Activated naive CD8-positive, alpha-beta T cell treated with anti-CD3 and anti-CD28 coated beads, Interleukin-2, amount 50 U/mL, for 24 hours (primary cell): ENCODE measurements at regions not wholly inside any gene's neighbourhood (a gene's known extent, or its start where the extent isn't known, plus 50 kb on each side); places are given as distances from the start of the nearest gene placed in this dataset.

Experiments used
- ATAC-seq: fragments of 150-1000 bp; cut with Tn5 transposase; one replicate; pipeline ENCODE4 v1.10.0; 2021
- DNase-seq: peaks from one replicate; pipeline ENCODE4 v3.0.0; 2021
- H3K27ac Mint-ChIP-seq: one replicate; pipeline ENCODE4 v1.8.0; 2021; ENCODE audit warnings: mild to moderate bottlenecking, mixed read lengths
- H3K27me3 Mint-ChIP-seq: one replicate; pipeline ENCODE4 v1.8.0; 2021; ENCODE audit warnings: mixed read lengths
- H3K36me3 Mint-ChIP-seq: one replicate; pipeline ENCODE4 v1.8.0; 2021; ENCODE audit warnings: low read depth, mixed read lengths
- H3K4me1 Mint-ChIP-seq: one replicate; pipeline ENCODE4 v1.8.0; 2021; ENCODE audit warnings: mixed read lengths
- H3K4me3 Mint-ChIP-seq: one replicate; pipeline ENCODE4 v1.8.0; 2021; ENCODE audit warnings: mild to moderate bottlenecking, moderate library complexity, mixed read lengths
- H3K9me3 Mint-ChIP-seq: one replicate; pipeline ENCODE4 v1.8.0; 2021; ENCODE audit warnings: mixed read lengths

- no peak overlapping the region for H3K4me3 Mint-ChIP-seq
- no peaks in the 10 kb centered on the region for H3K4me1 Mint-ChIP-seq
- H3K27me3 Mint-ChIP-seq: peaks cover 17% of the 10 kb centered on the region
- DNase-seq: no peak
- no peaks in the 10 kb centered on the region for H3K9me3 Mint-ChIP-seq
- no peak overlapping the region for H3K27ac Mint-ChIP-seq
- ATAC-seq: no peak
- no peaks in the 10 kb centered on the region for H3K36me3 Mint-ChIP-seq
Measured at GRCh38 chr2:205908212-205909183, 177.5 kb downstream of the INO80D start.

- Mint-ChIP-seq H3K27ac (no peak overlapping the region), H3K27me3 (peaks cover 17% of the 10 kb centered on the region), H3K9me3 (no peaks in the 10 kb centered on the region), H3K4me1 (no peaks in the 10 kb centered on the region), H3K4me3 (no peak overlapping the region), H3K36me3 (no peaks in the 10 kb centered on the region)
- DNase-seq: no peak
- no peak for ATAC-seq
Measured at GRCh38 chr2:205906419-205906818, 179.6 kb downstream of the INO80D start.

- DNase-seq (no peak), ATAC-seq (no peak)
- no peaks in the 10 kb centered on the region for H3K9me3 Mint-ChIP-seq
- H3K4me1 Mint-ChIP-seq: no peaks in the 10 kb centered on the region
- no peak overlapping the region for H3K27ac Mint-ChIP-seq
- H3K4me3 Mint-ChIP-seq: no peak overlapping the region
- peaks cover 13% of the 10 kb centered on the region for H3K27me3 Mint-ChIP-seq
- no peaks in the 10 kb centered on the region for H3K36me3 Mint-ChIP-seq
Measured at GRCh38 chr2:205905576-205905975, 180.4 kb downstream of the INO80D start.

- ATAC-seq: no peak
- Mint-ChIP-seq H3K27me3 (peaks cover 10% of the 10 kb centered on the region), H3K36me3 (no peaks in the 10 kb centered on the region), H3K27ac (no peak overlapping the region), H3K9me3 (no peaks in the 10 kb centered on the region), H3K4me1 (no peaks in the 10 kb centered on the region), H3K4me3 (no peak overlapping the region)
- no peak for DNase-seq
Measured at GRCh38 chr2:205904873-205905272, 181.1 kb downstream of the INO80D start.

GRCh38 chr2:205903549-205904129 is 182.3 kb downstream of the INO80D start:
- peaks cover 9% of the 10 kb centered on the region for H3K9me3 Mint-ChIP-seq
- no peak overlapping the region for H3K27ac Mint-ChIP-seq
- DNase-seq: no peak
- H3K27me3 Mint-ChIP-seq: peaks cover 7% of the 10 kb centered on the region
- no peak for ATAC-seq
- no peaks in the 10 kb centered on the region for H3K36me3 Mint-ChIP-seq
- no peak overlapping the region for H3K4me3 Mint-ChIP-seq
- no peaks in the 10 kb centered on the region for H3K4me1 Mint-ChIP-seq

GRCh38 chr2:205902900-205903237 is 183.1 kb downstream of the INO80D start:
- Mint-ChIP-seq H3K4me1 (no peaks in the 10 kb centered on the region), H3K9me3 (peaks cover 9% of the 10 kb centered on the region), H3K36me3 (no peaks in the 10 kb centered on the region), H3K27ac (no peak overlapping the region), H3K27me3 (peaks cover 7% of the 10 kb centered on the region), H3K4me3 (no peak overlapping the region)
- DNase-seq (no peak), ATAC-seq (no peak)

GRCh38 chr2:205902041-205902899 is 183.7 kb downstream of the INO80D start:
- H3K4me3 Mint-ChIP-seq: no peak overlapping the region
- no peak for ATAC-seq
- H3K4me1 Mint-ChIP-seq: no peaks in the 10 kb centered on the region
- peaks cover 9% of the 10 kb centered on the region for H3K9me3 Mint-ChIP-seq
- no peak for DNase-seq
- no peaks in the 10 kb centered on the region for H3K36me3 Mint-ChIP-seq
- H3K27me3 Mint-ChIP-seq: peaks cover 7% of the 10 kb centered on the region
- no peak overlapping the region for H3K27ac Mint-ChIP-seq

- H3K9me3 Mint-ChIP-seq: peaks cover 9% of the 10 kb centered on the region
- no peaks in the 10 kb centered on the region for H3K36me3 Mint-ChIP-seq
- H3K4me3 Mint-ChIP-seq: no peak overlapping the region
- H3K27me3 Mint-ChIP-seq: peaks cover 7% of the 10 kb centered on the region
- H3K27ac Mint-ChIP-seq: no peak overlapping the region
- DNase-seq (no peak), ATAC-seq (no peak)
- no peaks in the 10 kb centered on the region for H3K4me1 Mint-ChIP-seq
Measured at GRCh38 chr2:205901491-205901890, 184.5 kb downstream of the INO80D start.

- DNase-seq (no peak), ATAC-seq (no peak)
- Mint-ChIP-seq H3K4me3 (no peak overlapping the region), H3K27me3 (peaks cover 9% of the 10 kb centered on the region), H3K4me1 (no peaks in the 10 kb centered on the region), H3K36me3 (no peaks in the 10 kb centered on the region), H3K9me3 (peaks cover 9% of the 10 kb centered on the region), H3K27ac (no peak overlapping the region)
Measured at GRCh38 chr2:205898744-205899143, 187.2 kb downstream of the INO80D start.

- Mint-ChIP-seq H3K27ac (no peak overlapping the region), H3K4me1 (no peaks in the 10 kb centered on the region), H3K27me3 (peaks cover 7% of the 10 kb centered on the region), H3K36me3 (no peaks in the 10 kb centered on the region), H3K9me3 (peaks cover 9% of the 10 kb centered on the region), H3K4me3 (no peak overlapping the region)
- DNase-seq (no peak), ATAC-seq (no peak)
Measured at GRCh38 chr2:205895981-205896655, 189.9 kb downstream of the INO80D start.

GRCh38 chr2:205892665-205893259 is 193.2 kb downstream of the INO80D start:
- DNase-seq (no peak), ATAC-seq (no peak)
- H3K27me3 Mint-ChIP-seq: peaks cover 7% of the 10 kb centered on the region
- H3K9me3 Mint-ChIP-seq: no peaks in the 10 kb centered on the region
- H3K4me3 Mint-ChIP-seq: no peak overlapping the region
- no peak overlapping the region for H3K27ac Mint-ChIP-seq
- no peaks in the 10 kb centered on the region for H3K4me1 Mint-ChIP-seq
- H3K36me3 Mint-ChIP-seq: no peaks in the 10 kb centered on the region

GRCh38 chr2:205892251-205892655 is 193.7 kb downstream of the INO80D start:
- H3K27ac Mint-ChIP-seq: no peak overlapping the region
- no peaks in the 10 kb centered on the region for H3K36me3 Mint-ChIP-seq
- no peaks in the 10 kb centered on the region for H3K9me3 Mint-ChIP-seq
- H3K4me1 Mint-ChIP-seq: no peaks in the 10 kb centered on the region
- ATAC-seq (no peak), DNase-seq (no peak)
- peaks cover 7% of the 10 kb centered on the region for H3K27me3 Mint-ChIP-seq
- no peak overlapping the region for H3K4me3 Mint-ChIP-seq

GRCh38 chr2:205889114-205889513 is 196.9 kb downstream of the INO80D start:
- no peak overlapping the region for H3K27ac Mint-ChIP-seq
- H3K36me3 Mint-ChIP-seq: no peaks in the 10 kb centered on the region
- H3K4me3 Mint-ChIP-seq: no peak overlapping the region
- H3K9me3 Mint-ChIP-seq: no peaks in the 10 kb centered on the region
- ATAC-seq (no peak), DNase-seq (no peak)
- H3K4me1 Mint-ChIP-seq: no peaks in the 10 kb centered on the region
- peaks cover 7% of the 10 kb centered on the region for H3K27me3 Mint-ChIP-seq

- Mint-ChIP-seq H3K27me3 (peaks cover 6% of the 10 kb centered on the region), H3K36me3 (no peaks in the 10 kb centered on the region), H3K4me1 (no peaks in the 10 kb centered on the region), H3K9me3 (no peaks in the 10 kb centered on the region), H3K4me3 (no peak overlapping the region), H3K27ac (no peak overlapping the region)
- DNase-seq: no peak
- no peak for ATAC-seq
Measured at GRCh38 chr2:205887637-205888036, 198.3 kb downstream of the INO80D start.
